WTC11 (cell line): ENCODE measurements at regions not wholly inside any gene's neighbourhood (a gene's known extent, or its start where the extent isn't known, plus 50 kb on each side); places are given as distances from the start of the nearest gene placed in this dataset.

Experiments
- ATAC-seq: fragments of 200-7000 bp; cut with Tn5 transposase; 2 replicates; pipeline ENCODE4 v1.10.0; 2021; ENCODE audit warnings: mild to moderate bottlenecking, moderate library complexity
- CTCF ChIA-PET: fragments of 300-600 bp; sonication (Branson Sonifier 250); formaldehyde crosslinking; loops from one replicate; lab custom pipeline; 2021; ENCODE audit warnings: antibody characterized with exemption; lab: Charles Lee
- POLR2A ChIA-PET: fragments of 350-600 bp; sonication (Branson Sonifier 250); formaldehyde crosslinking; loops from one replicate; lab custom pipeline; 2021; ENCODE audit warnings: antibody characterized with exemption; lab: Charles Lee
- DNase-seq: peaks from one replicate; pipeline ENCODE4 v3.0.0; 2021; ENCODE audit warnings: low spot score
- H3K27ac Mint-ChIP-seq: 2 replicates; pipeline ENCODE4 v1.8.0; 2021; ENCODE audit warnings: mixed read lengths
- H3K27me3 Mint-ChIP-seq: 2 replicates; pipeline ENCODE4 v1.8.0; 2021; ENCODE audit warnings: low read depth, mild to moderate bottlenecking, moderate library complexity, mixed read lengths
- H3K36me3 Mint-ChIP-seq: 2 replicates; pipeline ENCODE4 v1.8.0; 2021; ENCODE audit warnings: mixed read lengths
- H3K4me1 Mint-ChIP-seq: 2 replicates; pipeline ENCODE4 v1.8.0; 2022; ENCODE audit warnings: mixed read lengths
- H3K4me3 Mint-ChIP-seq: 2 replicates; pipeline ENCODE4 v1.8.0; 2021; ENCODE audit warnings: mild to moderate bottlenecking, moderate library complexity, mixed read lengths
- H3K9me3 Mint-ChIP-seq: 2 replicates; pipeline ENCODE4 v1.8.0; 2021; ENCODE audit warnings: mixed read lengths
- FOXJ3 ChIP-seq: sonication (generic); formaldehyde crosslinking; IDR thresholded peaks from 2 replicates; pipeline ENCODE4 v1.9.0; 2021; ENCODE audit warnings: missing genetic modification reagents, mild to moderate bottlenecking, borderline replicate concordance
- FOXK1 ChIP-seq: sonication (generic); formaldehyde crosslinking; IDR thresholded peaks from 2 replicates; pipeline ENCODE4 v1.8.0; 2022; ENCODE audit warnings: mild to moderate bottlenecking, moderate library complexity, missing genetic modification reagents
- GRHL2 ChIP-seq: fragments of 250-450 bp; sonication (Bioruptor Pico); IDR thresholded peaks from 2 replicates; pipeline ENCODE4 v1.8.0; 2022; ENCODE audit warnings: mild to moderate bottlenecking, moderate library complexity; ENCODE audit not compliant: insufficient replicate concordance, severe bottlenecking
- HMGA2 ChIP-seq: fragments of 250-450 bp; sonication (Bioruptor Pico); IDR thresholded peaks from 2 replicates; pipeline ENCODE4 v1.4.0; 2021; ENCODE audit warnings: mild to moderate bottlenecking, moderate library complexity
- MLX ChIP-seq: sonication (generic); formaldehyde crosslinking; IDR thresholded peaks from 2 replicates; pipeline ENCODE4 v1.8.1; 2023; ENCODE audit warnings: mild to moderate bottlenecking, missing genetic modification reagents, moderate library complexity
- NR2C2 ChIP-seq: sonication (generic); formaldehyde crosslinking; IDR thresholded peaks from 2 replicates; pipeline ENCODE4 v1.8.0; 2022; ENCODE audit warnings: mild to moderate bottlenecking, missing genetic modification reagents
- NR3C1 ChIP-seq: sonication (generic); formaldehyde crosslinking; conservative IDR thresholded peaks from 2 replicates; pipeline ENCODE4 v1.8.1; 2023; ENCODE audit warnings: low read depth, mild to moderate bottlenecking, missing genetic modification reagents
- PRRX2 ChIP-seq: fragments of 250-450 bp; sonication (Bioruptor Pico); IDR thresholded peaks from 2 replicates; pipeline ENCODE4 v1.8.0; 2021; ENCODE audit warnings: mild to moderate bottlenecking
- ZNF416 ChIP-seq: fragments of 250-450 bp; sonication (Bioruptor Pico); IDR thresholded peaks from 2 replicates; pipeline ENCODE4 v1.9.0; 2021; ENCODE audit warnings: mild to moderate bottlenecking, inconsistent platforms
- ZNF425 ChIP-seq: fragments of 250-450 bp; sonication (Bioruptor Pico); conservative IDR thresholded peaks from 2 replicates; pipeline ENCODE4 v1.9.0; 2021; ENCODE audit warnings: mild to moderate bottlenecking
- ZNF512 ChIP-seq: sonication (generic); formaldehyde crosslinking; IDR thresholded peaks from 2 replicates; pipeline ENCODE4 v1.8.1; 2022; ENCODE audit warnings: missing genetic modification reagents, borderline replicate concordance
- ZNF671 ChIP-seq: fragments of 250-450 bp; sonication (Bioruptor Pico); IDR thresholded peaks from 2 replicates; pipeline ENCODE4 v1.8.0; 2021; ENCODE audit warnings: mild to moderate bottlenecking
- TF ChIP-seq, protein P1 (sequence below): fragments of 250-450 bp; sonication (Bioruptor Pico); IDR thresholded peaks from 2 replicates; pipeline ENCODE4 v1.8.0; 2021; ENCODE audit warnings: mild to moderate bottlenecking
- TF ChIP-seq, protein P2 (sequence below): sonication (generic); formaldehyde crosslinking; IDR thresholded peaks from 2 replicates; pipeline ENCODE4 v1.8.0; 2023; ENCODE audit warnings: missing genetic modification reagents, mild to moderate bottlenecking, borderline replicate concordance
- TF ChIP-seq, protein P3 (sequence below): sonication (generic); formaldehyde crosslinking; IDR thresholded peaks from 2 replicates; pipeline ENCODE4 v1.8.0; 2022; ENCODE audit warnings: mild to moderate bottlenecking, missing genetic modification reagents

DNA sequence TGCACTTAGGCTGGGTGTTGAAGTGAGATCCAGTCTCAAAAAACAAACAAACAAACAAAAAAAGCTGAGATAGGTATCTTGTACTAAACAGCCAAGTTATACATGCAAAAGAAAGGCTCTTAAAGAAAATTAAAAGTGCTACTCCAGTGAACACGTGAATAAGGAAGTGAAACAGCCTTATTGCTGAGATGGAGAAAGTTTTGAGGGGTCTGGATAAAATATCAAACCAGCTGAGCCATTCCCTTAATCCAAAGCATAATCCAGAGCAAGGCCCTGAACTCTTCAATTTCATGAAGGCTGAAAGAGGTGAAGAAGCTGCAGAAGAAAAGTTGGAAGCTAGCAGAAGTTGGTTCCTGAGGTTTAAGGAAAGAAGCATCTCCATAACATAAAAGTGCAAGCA is 360.5 kb upstream of the DAB1 start:
- ChIA-PET CTCF (no interaction called here), POLR2A (no interaction called here)
- Mint-ChIP-seq H3K4me1 (peaks cover 7% of the 10 kb centered on the region), H3K36me3 (no peaks in the 10 kb centered on the region), H3K4me3 (no peak overlapping the region), H3K9me3 (0 out of 2 replicates have a peak, but pooled peaks cover 5% of the 10 kb centered on the region), H3K27me3 (no peaks in the 10 kb centered on the region), H3K27ac (no peak overlapping the region)
- no peak for DNase-seq
- ATAC-seq = no peak
- TF ChIP-seq NR2C2 (no peak), FOXJ3 (CRISPR knock-in tag) (no peak)
- TF ChIP-seq, all 79 proteins: peak for 0

DNA sequence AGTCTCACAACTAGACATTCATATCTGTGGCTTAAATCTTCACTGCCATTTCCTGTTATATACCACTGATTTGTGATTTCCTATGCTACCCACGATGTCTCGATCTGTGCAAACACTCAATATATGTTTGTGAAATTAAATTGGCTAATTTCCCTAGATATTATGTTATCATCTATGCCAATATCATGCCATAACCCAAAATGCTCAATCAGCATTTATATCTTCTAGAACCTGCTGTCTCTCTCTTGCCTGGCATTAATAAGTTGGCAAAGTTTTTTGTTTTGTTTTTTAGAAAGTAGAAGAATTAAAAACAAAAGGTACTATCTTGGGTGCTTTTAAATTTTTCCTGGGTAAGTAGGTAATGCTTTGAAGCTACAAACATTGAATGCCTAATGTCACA is 358.5 kb upstream of the DAB1 start:
- ChIA-PET POLR2A (no interaction called here), CTCF (no interaction called here)
- Mint-ChIP-seq H3K27me3 (no peaks in the 10 kb centered on the region), H3K36me3 (no peaks in the 10 kb centered on the region), H3K4me1 (peaks cover 7% of the 10 kb centered on the region), H3K9me3 (0 out of 2 replicates have a peak, but pooled peaks cover 5% of the 10 kb centered on the region), H3K4me3 (no peak overlapping the region), H3K27ac (no peak overlapping the region)
- ATAC-seq (no peak), DNase-seq (no peak)
- TF ChIP-seq MLX (CRISPR knock-in tag) = no peak
- TF ChIP-seq, protein P1, sequence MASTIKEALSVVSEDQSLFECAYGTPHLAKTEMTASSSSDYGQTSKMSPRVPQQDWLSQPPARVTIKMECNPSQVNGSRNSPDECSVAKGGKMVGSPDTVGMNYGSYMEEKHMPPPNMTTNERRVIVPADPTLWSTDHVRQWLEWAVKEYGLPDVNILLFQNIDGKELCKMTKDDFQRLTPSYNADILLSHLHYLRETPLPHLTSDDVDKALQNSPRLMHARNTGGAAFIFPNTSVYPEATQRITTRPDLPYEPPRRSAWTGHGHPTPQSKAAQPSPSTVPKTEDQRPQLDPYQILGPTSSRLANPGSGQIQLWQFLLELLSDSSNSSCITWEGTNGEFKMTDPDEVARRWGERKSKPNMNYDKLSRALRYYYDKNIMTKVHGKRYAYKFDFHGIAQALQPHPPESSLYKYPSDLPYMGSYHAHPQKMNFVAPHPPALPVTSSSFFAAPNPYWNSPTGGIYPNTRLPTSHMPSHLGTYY (CRISPR knock-in tag) = no peak
- no peak for TF ChIP-seq FOXK1
- no peak for TF ChIP-seq ZNF416 (CRISPR knock-in tag)
- TF ChIP-seq, protein P2, sequence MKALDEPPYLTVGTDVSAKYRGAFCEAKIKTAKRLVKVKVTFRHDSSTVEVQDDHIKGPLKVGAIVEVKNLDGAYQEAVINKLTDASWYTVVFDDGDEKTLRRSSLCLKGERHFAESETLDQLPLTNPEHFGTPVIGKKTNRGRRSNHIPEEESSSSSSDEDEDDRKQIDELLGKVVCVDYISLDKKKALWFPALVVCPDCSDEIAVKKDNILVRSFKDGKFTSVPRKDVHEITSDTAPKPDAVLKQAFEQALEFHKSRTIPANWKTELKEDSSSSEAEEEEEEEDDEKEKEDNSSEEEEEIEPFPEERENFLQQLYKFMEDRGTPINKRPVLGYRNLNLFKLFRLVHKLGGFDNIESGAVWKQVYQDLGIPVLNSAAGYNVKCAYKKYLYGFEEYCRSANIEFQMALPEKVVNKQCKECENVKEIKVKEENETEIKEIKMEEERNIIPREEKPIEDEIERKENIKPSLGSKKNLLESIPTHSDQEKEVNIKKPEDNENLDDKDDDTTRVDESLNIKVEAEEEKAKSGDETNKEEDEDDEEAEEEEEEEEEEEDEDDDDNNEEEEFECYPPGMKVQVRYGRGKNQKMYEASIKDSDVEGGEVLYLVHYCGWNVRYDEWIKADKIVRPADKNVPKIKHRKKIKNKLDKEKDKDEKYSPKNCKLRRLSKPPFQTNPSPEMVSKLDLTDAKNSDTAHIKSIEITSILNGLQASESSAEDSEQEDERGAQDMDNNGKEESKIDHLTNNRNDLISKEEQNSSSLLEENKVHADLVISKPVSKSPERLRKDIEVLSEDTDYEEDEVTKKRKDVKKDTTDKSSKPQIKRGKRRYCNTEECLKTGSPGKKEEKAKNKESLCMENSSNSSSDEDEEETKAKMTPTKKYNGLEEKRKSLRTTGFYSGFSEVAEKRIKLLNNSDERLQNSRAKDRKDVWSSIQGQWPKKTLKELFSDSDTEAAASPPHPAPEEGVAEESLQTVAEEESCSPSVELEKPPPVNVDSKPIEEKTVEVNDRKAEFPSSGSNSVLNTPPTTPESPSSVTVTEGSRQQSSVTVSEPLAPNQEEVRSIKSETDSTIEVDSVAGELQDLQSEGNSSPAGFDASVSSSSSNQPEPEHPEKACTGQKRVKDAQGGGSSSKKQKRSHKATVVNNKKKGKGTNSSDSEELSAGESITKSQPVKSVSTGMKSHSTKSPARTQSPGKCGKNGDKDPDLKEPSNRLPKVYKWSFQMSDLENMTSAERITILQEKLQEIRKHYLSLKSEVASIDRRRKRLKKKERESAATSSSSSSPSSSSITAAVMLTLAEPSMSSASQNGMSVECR (CRISPR knock-in tag) = no peak
- no peak for TF ChIP-seq ZNF425 (CRISPR knock-in tag)
- TF ChIP-seq, protein P3, sequence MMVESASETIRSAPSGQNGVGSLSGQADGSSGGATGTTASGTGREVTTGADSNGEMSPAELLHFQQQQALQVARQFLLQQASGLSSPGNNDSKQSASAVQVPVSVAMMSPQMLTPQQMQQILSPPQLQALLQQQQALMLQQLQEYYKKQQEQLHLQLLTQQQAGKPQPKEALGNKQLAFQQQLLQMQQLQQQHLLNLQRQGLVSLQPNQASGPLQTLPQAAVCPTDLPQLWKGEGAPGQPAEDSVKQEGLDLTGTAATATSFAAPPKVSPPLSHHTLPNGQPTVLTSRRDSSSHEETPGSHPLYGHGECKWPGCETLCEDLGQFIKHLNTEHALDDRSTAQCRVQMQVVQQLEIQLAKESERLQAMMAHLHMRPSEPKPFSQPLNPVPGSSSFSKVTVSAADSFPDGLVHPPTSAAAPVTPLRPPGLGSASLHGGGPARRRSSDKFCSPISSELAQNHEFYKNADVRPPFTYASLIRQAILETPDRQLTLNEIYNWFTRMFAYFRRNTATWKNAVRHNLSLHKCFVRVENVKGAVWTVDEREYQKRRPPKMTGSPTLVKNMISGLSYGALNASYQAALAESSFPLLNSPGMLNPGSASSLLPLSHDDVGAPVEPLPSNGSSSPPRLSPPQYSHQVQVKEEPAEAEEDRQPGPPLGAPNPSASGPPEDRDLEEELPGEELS (CRISPR knock-in tag) = no peak

DNA sequence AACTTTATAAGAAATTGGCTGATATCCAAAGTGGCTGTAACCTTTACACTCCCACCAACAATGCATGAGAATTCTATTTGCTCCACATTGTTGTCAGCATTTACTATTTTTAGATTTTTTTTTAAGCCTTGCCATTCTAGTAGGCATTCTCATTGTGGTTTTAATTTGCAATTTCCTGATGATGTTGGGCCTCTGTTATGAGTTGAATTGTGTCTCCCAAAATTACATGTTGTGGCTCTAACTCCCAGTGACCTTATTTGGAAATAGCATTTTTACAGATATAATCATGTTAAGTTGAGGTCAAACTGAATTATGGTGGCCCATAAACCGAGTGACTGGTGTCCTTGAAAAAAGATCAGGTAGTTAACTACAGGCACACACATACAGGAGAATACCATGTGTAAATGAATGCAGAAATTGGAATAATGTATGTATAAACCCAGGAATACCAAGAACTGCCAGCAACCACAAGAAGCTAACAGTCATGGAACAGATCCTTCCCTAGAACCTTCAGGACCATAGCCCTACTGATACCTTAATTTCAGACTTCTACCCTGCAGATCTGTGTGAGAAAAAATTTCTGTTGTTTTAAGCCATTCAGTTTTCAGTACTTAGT is 348.8 kb upstream of the DAB1 start:
- H3K4me3 Mint-ChIP-seq = no peak overlapping the region
- no peaks in the 10 kb centered on the region for H3K36me3 Mint-ChIP-seq
- ChIA-PET POLR2A (no interaction called here), CTCF (no interaction called here)
- peaks cover 12% of the 10 kb centered on the region for H3K4me1 Mint-ChIP-seq
- ATAC-seq (no peak), DNase-seq (no peak)
- no peaks in the 10 kb centered on the region for H3K9me3 Mint-ChIP-seq
- no peak overlapping the region for H3K27ac Mint-ChIP-seq
- no peaks in the 10 kb centered on the region for H3K27me3 Mint-ChIP-seq
- TF ChIP-seq NR3C1 (CRISPR knock-in tag) (no peak), GRHL2 (no peak), HMGA2 (CRISPR knock-in tag) (no peak), ZNF512 (CRISPR knock-in tag) (no peak), PRRX2 (CRISPR knock-in tag) (no peak), NR2C2 (no peak), ZNF671 (CRISPR knock-in tag) (no peak), ZNF425 (CRISPR knock-in tag) (no peak)
